GM19468 (cell line): ENCODE measurements at regions not wholly inside any gene's neighbourhood (a gene's known extent, or its start where the extent isn't known, plus 50 kb on each side); places are given as distances from the start of the nearest gene placed in this dataset.

Experiments
- ATAC-seq: cut with Tn5 transposase; IDR thresholded peaks from one replicate; pipeline ENCODE4 v1.9.1; 2021; ENCODE audit warnings: mild to moderate bottlenecking, moderate library complexity, moderate number of reproducible peaks; ENCODE audit not compliant: unreplicated experiment; ENCODE audit errors: extremely low read depth

DNA sequence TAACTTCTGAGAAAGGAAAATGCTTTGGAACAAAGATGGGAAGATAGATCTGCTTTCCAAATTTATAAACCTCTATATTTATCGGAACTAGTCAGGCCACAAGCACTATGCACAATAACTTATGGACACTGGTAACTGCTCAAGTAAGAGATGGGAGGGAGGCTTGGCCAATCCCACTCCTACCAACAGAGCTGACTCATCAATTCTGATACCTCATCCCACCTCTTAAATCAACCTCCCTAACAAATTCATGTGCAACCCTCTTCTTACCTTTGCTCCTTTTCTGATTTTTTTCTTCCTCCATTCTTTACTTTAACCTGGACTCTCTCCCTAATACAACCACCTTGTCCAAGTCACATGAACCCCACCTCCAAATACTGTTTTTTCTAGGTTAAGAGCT lies 289.9 kb upstream of the FAM241A start:
- no peak for ATAC-seq

DNA sequence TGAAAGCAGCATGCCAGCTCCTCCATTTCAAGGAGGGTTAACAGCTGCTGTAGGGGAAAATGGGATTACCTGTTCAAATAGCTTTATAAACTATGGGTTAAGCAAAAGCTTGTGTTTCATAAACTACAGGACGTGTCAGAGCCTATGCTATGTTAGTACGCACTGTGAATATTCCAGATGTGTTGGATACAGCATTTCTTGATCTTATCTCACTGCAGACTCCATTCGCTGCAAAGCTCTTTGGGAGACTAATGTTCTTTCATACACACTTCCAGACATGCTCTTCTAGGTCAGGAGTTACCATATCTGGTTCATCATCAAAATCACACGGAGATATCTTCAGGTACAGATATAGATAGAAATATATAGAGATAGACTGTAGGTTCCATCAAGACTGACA lies 281.2 kb upstream of the FAM241A start:
- no peak for ATAC-seq

DNA sequence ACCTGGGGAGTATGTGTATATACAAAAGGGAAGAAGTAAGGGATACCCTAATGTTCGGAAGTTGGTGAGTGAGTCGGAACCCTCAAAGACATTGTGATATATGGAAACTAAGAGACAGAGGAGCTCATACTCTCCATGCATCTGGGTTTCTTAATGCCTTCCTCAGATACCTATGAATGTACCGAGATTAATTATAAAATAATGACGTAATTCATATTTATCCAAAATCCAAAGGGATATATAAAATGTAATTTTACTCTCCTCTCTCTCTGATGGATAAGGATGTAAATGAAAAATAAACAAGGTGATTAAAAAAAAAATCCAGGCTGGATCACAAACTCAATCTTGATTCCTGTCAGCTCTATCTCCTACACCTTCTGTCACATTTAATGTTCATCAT lies 275.9 kb upstream of the FAM241A start:
- ATAC-seq: no peak

DNA sequence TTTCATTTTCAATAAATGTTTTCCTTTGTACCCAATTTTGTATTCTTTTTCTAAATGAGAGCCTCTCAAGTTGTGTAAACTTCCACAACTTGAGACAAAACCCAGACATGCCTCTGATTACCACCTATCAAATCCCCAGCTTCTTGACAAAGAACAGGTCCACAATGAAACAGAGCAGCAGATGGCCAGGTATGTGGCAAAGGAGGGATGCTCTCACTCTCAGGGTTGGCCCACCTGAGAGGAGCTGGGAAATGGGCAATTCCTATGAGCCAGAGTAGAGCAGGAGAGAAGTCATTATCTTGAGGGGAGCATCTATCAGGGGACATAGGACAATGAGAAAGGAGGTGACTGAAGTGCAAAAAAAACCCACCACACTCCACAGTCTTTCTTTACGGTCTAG lies 273.5 kb upstream of the FAM241A start:
- ATAC-seq: no peak

DNA sequence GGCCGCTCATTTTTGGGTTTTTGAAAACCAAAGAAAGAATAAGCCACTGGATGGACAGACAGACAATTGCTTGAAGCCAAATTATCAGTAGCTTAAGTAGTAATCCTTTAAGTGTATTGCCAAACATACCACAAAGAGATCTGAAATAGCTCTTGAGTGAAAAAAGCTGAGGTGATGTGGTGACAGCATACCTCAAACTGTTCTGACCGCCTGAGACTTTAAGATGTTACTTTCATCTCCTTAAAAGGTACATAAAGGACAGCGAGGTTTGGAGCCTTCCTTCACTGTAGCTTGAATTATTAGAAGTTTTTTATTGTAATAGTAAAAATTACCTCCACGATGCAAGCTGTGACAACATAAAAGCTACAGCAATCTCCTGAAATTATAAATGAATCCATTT lies 271.5 kb upstream of the FAM241A start:
- ATAC-seq: no peak

DNA sequence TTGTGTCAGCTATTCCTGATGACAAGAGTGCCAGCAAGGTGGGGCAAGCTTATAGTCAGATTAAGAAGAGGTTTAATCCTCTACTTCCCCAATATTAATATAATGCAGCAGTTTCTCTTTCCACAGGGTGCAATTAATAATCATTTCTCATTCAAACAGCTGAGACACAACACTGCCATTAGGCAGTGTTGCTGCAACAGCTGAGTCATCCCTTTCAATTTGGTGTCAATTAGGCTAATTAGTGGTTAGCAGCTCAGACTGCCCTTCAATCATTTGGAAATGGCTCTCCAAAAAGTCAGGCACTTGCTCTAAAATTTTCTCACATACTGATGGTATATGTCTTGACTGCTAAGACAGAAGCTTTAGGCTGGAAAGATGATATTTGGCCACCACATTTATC lies 265.7 kb upstream of the FAM241A start:
- no peak for ATAC-seq

DNA sequence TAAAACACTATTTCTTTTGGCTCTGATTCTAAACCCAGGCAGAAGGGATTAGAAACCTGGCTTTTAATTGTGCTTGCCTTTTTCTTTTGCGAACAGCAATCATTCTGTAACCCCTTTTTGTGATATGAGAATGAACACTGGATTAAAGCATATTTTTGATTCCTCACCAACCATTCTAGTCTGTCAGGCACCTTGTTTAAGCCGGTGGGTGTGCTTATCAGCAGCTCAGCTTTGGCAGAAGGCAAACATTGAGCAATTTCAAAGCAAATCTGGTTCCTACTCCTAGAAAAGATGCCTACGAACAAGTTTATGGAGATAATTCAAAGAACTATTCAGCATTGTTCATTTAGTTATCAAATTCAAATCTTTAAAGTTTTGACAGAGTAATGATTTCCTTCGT lies 265.1 kb upstream of the FAM241A start:
- ATAC-seq: no peak

DNA sequence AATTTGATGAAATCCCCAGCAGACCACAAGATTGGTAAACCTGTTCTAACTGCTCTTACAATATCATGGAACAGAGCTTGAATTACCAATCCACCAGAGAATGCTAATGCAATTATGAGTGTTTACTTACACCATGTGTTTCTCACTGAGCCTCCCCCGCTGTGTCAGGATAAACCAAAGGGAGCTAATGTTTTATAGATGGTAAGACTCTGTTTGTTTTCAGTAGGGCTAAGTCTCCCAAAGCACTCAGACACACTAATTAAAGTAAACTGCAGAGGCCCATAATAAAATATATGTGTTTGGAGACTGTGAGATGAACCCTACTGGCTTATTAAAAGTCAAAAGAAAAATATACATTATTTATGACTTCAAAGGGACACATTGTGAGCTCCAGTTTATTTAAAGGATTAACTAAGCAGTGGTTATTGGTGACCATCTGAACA lies 261.7 kb upstream of the FAM241A start:
- no peak for ATAC-seq

DNA sequence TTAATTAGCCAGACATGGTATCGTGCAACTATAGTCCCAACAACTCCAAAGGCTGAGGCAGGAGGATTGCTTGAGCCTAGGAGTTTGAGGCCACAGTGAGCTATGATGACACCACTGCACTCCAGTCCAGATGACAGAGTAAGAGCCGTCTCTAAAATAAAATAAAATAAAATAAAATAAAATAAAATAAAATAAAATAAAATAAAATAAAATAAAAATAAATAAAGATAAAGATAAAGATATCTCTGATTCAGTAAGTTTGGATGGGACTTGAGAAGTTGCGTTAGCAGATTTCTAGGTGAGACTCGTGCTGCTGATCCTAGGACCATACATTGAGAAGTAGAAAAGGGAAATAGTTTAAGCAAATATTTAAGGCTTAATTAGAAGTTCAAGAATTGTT lies 254.8 kb upstream of the FAM241A start:
- ATAC-seq: no peak

DNA sequence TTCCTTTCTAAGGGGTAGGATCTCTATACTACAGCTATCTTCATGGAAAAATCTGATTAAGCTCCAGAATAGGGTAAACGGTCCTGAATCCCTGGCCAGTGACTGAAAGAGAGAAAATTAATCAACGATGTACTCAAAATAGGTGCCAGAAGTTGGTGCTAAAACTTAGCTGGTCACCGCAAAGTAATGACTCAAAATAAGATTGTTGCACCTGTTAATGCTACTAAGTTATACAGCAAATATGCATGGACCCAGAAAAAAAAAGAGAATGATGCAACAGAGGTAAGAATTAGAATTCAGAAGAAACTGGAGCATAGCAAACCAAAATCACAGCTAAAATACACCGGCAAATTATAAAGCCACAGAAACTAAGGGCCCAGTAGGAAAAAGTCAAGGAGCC lies 239.7 kb upstream of the FAM241A start:
- ATAC-seq: no peak

DNA sequence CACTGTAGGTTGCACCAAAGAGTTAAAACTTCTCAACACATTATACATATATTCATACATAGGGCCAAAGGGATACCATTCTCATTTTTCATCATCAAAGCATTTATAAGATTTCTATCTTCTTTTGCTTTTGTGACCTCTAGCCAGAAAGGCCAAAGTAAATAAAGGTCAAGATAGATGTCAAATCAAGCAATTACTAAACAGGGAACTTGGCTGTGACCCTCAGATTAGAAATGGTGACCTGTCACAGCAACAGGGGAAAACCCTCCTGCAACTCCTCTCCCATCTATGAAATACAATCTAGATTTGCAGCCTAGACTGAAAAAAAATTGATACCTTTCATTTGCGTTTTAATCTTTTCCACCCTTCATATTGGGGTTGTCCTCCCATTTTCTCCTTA lies 225.6 kb upstream of the FAM241A start:
- ATAC-seq: no peak

DNA sequence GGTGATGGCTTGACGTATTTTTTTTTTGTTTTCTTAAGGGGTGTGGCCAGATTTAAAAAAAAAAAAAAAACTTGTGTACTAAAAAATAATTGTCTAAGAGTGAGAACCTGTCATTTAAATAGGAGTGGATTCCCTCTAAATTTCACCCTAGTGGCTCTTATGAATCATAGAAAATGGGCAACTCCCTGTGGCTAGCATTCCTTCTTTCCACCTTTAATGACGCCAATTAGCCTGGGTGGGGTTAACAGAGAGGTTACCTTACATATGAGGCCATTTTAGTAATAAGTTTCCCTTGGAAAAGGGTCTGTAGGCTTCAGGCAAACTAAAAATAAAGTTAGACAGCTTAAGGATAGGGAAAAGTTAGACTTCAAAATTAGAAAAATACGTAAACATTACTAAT lies 223.5 kb upstream of the FAM241A start:
- no peak for ATAC-seq

DNA sequence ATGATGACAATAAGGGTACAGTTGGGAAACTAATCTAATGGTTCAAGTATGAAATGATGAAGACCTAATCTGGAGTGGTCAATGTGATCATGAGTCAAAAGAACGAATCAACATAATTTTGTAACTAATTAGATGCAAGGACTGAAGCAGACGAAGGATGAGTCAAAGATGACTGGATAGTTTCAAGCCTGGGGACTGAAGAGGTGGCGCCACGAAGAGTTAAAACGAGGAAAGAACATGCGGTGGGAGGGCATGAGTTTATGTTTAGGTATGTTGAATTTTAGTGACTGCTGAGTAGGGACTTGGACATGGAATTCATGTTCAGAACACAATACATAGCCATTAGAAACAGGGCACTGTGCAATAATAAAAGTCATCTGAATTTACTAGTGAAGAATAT lies 221.5 kb upstream of the FAM241A start:
- no peak for ATAC-seq

DNA sequence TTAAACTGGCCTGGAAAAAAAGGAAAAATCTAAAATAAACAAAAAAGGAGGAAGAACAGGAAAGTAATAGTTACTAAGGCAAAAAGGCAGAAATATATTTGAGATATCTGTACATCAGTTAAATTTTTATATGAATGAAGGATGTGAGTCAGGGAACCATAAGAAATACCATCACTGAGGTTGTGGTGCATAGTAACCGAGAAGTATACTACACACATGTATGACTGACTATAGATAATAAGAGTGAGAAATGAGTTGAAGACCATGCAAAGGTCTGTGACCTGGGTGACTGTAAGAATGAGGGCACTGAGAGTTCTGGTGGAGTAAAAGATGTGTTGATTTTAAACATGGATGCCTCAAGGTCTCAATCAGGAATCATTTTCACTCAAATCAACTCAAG lies 220.6 kb upstream of the FAM241A start:
- ATAC-seq: no peak

DNA sequence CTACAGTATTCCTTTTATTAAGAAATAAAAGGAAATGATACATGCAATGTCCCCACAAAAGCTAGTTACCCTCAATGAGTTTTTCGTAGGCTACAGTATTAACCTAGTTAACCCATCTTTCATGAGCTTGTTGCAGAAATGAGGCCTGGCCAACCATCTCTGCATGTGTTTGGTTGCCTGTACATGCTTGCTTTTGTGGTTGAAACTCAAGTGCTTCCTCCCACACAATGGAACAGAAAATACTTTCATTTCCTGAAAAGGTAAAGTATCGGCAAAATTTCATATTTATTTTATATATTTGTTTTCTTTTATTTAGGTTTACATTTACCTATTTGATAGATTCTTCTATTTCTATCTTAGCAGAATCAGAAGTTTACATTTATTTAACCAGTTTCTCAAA lies 214.6 kb upstream of the FAM241A start:
- ATAC-seq: peak; percentile 97

DNA sequence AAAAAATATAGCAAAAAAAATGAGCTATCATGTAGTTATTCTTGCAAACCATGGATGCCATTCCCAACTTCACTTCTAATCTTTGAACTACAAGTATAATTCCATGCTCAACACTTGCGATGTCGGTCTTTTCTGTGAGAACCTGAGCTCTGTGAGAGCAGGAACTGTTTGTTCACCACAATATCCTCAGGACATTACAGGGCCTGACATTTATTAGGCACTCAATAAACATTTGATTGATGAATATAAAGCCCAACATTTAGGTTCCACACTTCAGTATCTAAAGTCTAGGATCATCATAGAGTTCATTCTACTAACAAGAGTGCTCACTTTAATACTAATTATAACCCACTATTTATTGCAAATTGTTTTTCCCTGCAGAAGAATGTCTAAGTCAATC lies 211.6 kb upstream of the FAM241A start:
- no peak for ATAC-seq

DNA sequence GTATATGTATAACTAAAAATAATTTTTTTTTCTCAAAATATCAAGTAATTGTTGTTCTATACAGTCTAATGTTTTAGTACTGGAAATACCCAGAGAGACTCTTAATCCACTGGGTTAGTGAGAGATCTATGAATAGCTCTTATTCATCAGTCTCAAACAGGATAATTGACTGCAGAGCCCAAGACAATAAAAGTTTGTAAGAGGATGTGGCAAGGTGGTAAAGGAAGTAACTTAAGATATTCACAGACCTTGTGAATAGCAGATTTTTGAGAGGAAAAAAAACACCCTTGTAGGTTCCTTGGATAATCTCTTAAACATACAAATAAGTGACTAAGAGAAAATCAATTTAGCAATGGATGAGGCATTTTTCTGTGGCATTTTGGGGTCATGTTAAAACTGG lies 210.9 kb upstream of the FAM241A start:
- ATAC-seq: no peak

DNA sequence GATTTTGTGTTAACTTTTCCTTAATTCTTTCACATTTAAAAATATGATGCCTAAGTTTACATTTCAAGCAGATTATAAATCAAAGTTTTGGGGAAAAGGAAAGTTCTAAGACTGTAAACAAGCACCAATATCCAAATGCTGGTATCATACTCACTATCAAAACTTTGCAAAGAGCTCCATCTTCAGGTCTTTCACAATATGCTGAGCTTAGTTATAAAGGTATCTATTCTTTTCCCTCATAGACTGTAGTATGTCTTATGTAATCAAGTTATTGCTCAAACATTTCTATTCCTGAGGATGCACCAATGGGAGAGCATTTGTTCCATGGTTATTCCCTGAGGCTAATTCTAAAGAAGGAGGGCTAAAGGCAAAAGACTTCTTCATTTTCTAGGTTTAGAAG lies 207.9 kb upstream of the FAM241A start:
- ATAC-seq: peak; percentile 88

DNA sequence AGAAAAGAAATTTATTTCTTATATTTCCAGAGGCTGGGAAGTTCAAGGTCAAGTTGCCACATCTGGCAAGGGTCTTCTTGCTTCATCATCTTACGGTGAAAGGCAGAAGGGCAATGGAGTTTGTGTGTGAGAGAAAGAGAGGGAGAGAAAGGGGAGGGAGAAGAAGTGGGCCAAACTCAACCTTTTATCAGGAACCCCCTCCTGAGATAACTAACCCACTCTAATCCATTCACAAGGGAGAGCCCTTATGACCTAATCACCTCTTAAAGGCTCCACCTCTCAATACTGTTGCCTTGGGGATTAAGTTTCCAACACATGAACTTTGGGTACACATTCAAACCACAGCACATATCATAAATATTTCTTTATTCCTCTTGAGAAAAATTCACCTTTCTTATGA lies 203.3 kb upstream of the FAM241A start:
- no peak for ATAC-seq

DNA sequence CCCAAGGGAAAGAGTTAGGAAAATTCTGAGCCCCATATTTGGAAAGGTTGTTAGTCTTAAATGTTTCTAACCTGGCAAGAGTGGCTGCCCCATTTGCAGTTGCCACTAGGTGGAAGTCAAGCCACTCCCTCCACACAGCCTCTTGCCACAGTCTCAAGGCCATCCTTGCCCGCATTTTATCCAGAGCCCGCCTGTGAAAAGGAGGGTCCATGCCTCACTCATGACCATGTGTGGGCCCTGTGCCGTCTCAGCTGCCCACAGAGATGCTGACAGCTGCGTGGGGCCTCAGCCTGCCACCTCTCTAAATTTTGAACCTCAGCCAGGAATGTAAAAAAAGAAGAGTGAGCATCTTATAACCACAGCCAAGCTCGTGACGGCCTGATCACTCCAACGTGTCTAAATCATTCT lies 201.5 kb upstream of the FAM241A start:
- ATAC-seq: peak; percentile 73

DNA sequence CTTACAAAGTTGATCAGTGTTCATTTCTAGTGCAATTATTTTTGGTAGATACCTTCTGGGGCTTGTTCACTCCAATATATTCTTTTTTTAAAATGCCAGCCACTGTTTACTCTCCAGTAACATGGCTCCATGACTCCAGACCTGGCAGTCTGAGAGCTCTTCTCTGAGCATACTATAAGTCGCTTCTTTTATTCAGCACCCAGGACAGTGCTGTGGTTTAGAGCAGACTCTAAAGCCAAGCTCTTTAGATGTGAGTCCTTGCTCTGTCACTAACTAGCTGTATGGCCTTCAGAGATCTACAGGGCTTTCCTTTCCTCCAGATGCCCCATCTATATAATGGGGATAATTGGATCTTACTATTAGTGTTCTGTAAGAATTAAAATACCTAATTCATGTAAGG lies 200.2 kb upstream of the FAM241A start:
- ATAC-seq: no peak

DNA sequence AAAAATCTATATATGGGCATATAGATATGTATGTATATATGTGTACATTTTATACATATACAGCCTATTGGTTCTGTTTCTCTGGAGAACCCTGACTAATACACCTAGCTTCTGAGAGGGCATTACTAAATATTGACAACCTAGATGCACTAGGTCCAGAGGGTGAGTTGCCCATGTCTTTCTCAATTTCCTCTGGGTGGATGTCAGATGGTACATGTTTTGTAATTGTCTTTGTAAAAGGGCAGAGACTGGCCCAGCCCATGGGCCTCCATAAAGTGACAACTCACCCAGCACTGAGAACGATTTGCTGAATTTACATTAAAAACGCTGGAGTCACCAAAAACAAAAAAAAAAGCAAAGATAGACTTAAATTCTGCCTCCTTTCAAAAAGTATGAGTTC lies 198.5 kb upstream of the FAM241A start:
- ATAC-seq: no peak

DNA sequence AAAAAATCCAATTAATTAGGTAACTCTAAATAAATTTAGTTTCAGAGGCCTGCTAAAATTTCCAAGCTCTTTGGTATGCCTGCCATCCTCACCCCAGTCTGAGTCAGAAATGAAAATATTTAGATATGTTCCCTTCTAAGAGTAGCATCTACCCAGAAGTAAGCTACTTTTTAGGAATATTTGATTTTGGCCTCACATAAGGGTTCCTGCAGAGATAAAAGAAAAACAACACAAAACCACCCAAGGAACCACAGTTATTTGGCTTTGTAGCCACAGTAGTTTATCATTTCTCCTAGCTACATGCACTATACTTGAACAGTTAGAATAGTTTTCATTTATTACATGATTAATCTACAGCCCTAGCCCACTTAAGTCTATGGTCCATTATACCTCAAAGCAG lies 192.6 kb upstream of the FAM241A start:
- ATAC-seq: no peak
